Brain pericyte (primary cell): ENCODE measurements at regions not wholly inside any gene's neighbourhood (a gene's known extent, or its start where the extent isn't known, plus 50 kb on each side); places are given as distances from the start of the nearest gene placed in this dataset.
"Not testable (repeated sequence)": the region's sequence is repeated elsewhere in the genome, so short reads cannot be mapped to it uniquely, and the experiment has no call there.

Experiments
- DNase-seq: peaks from one replicate; pipeline ENCODE4 v3.0.0-alpha.2; 2012; ENCODE audit warnings: low read depth, low spot score

- not testable (repeated sequence) for DNase-seq
Measured at GRCh38 chr7:65620216-65620615, 246.6 kb downstream of the ZNF92 start.

- not testable (repeated sequence) for DNase-seq
Measured at GRCh38 chr7:65621580-65622201, 248.0 kb downstream of the ZNF92 start.

- not testable (repeated sequence) for DNase-seq
Measured at GRCh38 chr7:65631236-65631635, 241.6 kb upstream of the VKORC1L1 start.

GRCh38 chr7:65633587-65634404 lies 239.1 kb upstream of the VKORC1L1 start:
- DNase-seq: not testable (repeated sequence)

- not testable (repeated sequence) for DNase-seq
Measured at GRCh38 chr7:65638918-65639317, 234.0 kb upstream of the VKORC1L1 start.

GRCh38 chr7:65639717-65640116 lies 233.2 kb upstream of the VKORC1L1 start:
- DNase-seq: not testable (repeated sequence)

GRCh38 chr7:65643498-65643897 lies 229.4 kb upstream of the VKORC1L1 start:
- DNase-seq: not testable (repeated sequence)

GRCh38 chr7:65647153-65647964 lies 225.5 kb upstream of the VKORC1L1 start:
- DNase-seq: not testable (repeated sequence)

GRCh38 chr7:65651174-65651573 lies 221.7 kb upstream of the VKORC1L1 start:
- not testable (repeated sequence) for DNase-seq

GRCh38 chr7:65651826-65652592 lies 220.9 kb upstream of the VKORC1L1 start:
- not testable (repeated sequence) for DNase-seq

GRCh38 chr7:65652669-65653068 lies 220.2 kb upstream of the VKORC1L1 start:
- not testable (repeated sequence) for DNase-seq

- not testable (repeated sequence) for DNase-seq
Measured at GRCh38 chr7:65656494-65657188, 216.2 kb upstream of the VKORC1L1 start.

GRCh38 chr7:65683362-65683761 lies 189.5 kb upstream of the VKORC1L1 start:
- DNase-seq: not testable (repeated sequence)

GRCh38 chr7:65699026-65699714 lies 173.7 kb upstream of the VKORC1L1 start:
- not testable (repeated sequence) for DNase-seq

GRCh38 chr7:65699715-65700356 lies 173.0 kb upstream of the VKORC1L1 start:
- not testable (repeated sequence) for DNase-seq

GRCh38 chr7:65719123-65719798 lies 153.6 kb upstream of the VKORC1L1 start:
- not testable (repeated sequence) for DNase-seq

GRCh38 chr7:65722361-65722792 lies 150.5 kb upstream of the VKORC1L1 start:
- no peak for DNase-seq

GRCh38 chr7:65727182-65727581 lies 145.7 kb upstream of the VKORC1L1 start:
- DNase-seq: not testable (repeated sequence)

GRCh38 chr7:65731129-65731528 lies 141.7 kb upstream of the VKORC1L1 start:
- no peak for DNase-seq
